ENCODE measurements at regions not wholly inside any gene's neighbourhood (a gene's known extent, or its start where the extent isn't known, plus 50 kb on each side); places are given as distances from the start of the nearest gene placed in this dataset.

DNA sequence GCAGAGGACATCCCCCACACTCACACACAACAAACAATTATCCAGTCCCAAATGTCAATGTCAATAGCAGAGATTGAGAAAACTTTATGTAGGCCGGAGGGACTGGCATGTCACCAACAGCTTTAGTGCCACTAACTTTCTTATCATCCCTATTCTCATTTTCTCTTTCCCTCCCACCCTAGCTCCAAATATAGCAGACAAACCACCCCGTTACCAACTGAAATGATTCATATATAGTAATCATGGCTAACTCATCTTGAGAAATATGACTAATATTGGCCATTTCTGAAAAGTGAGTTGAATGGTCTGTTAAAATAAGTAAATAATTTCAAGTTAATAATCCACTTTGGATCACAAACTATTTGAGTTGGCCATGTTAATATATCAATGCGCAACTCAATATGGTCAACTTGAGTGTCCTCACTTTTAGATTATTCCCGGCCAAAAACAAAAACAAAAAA, 242.1 kb upstream of the RND3 start:
- no peak for TF ChIP-seq EZH2 (IDR thresholded peaks at IDR 0.05; ENCODE audit: borderline replicate concordance, low read length)
- TF ChIP-seq, protein P1, sequence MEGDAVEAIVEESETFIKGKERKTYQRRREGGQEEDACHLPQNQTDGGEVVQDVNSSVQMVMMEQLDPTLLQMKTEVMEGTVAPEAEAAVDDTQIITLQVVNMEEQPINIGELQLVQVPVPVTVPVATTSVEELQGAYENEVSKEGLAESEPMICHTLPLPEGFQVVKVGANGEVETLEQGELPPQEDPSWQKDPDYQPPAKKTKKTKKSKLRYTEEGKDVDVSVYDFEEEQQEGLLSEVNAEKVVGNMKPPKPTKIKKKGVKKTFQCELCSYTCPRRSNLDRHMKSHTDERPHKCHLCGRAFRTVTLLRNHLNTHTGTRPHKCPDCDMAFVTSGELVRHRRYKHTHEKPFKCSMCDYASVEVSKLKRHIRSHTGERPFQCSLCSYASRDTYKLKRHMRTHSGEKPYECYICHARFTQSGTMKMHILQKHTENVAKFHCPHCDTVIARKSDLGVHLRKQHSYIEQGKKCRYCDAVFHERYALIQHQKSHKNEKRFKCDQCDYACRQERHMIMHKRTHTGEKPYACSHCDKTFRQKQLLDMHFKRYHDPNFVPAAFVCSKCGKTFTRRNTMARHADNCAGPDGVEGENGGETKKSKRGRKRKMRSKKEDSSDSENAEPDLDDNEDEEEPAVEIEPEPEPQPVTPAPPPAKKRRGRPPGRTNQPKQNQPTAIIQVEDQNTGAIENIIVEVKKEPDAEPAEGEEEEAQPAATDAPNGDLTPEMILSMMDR (IDR thresholded peaks at IDR 0.05; ENCODE audit: low read length), result no peak
- no peak overlapping the region for H3K27ac ChIP-seq (ENCODE audit: low read depth, low read length, poor library complexity, severe bottlenecking)
- no peaks in the 10 kb centered on the region for H3K36me3 ChIP-seq (ENCODE audit: insufficient read depth, low read length)
- H3K79me2 ChIP-seq (ENCODE audit: insufficient read depth, low read length), result no peaks in the 10 kb centered on the region
- no peaks in the 10 kb centered on the region for H3K4me1 ChIP-seq (ENCODE audit: insufficient read depth, low read length, severe bottlenecking)
- H3K27me3 ChIP-seq (ENCODE audit: insufficient read depth, low read length), result no peaks in the 10 kb centered on the region
- no peak overlapping the region for H3K4me2 ChIP-seq (ENCODE audit: low read length)
- H3K9me2 ChIP-seq (ENCODE audit: low read depth, low read length), result no peaks in the 10 kb centered on the region
- H3K9ac ChIP-seq (ENCODE audit: low read length), result no peak overlapping the region
- H3K9me3 ChIP-seq (ENCODE audit: low read length), result no peaks in the 10 kb centered on the region
- H2AFZ ChIP-seq (ENCODE audit: low read length), result no peak overlapping the region
- no peak overlapping the region for H3K4me3 ChIP-seq (ENCODE audit: low read depth, low read length, poor library complexity, severe bottlenecking)
- no peaks in the 10 kb centered on the region for H4K20me1 ChIP-seq (ENCODE audit: insufficient read depth, low read length)
- no peaks in the 10 kb centered on the region for H3F3A ChIP-seq (ENCODE audit: insufficient read depth, low read length)

DNA sequence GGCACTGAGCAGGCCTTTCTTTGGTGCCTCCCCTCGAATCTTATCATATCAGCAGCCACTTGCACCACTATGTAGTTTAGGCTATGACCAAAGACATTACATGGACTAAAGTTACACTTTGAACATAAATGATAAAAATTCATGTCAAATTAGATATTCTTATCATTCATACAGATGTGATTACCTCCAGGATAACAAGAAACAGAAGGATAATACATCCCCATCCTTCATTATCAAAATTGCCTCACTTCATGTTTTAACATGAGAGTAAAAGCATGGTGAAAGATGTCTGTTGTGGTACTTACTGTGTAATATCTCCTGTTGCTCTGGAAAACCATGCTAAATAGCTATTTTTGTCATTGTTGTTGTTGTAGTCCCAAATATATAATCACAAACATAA, 230.8 kb upstream of the RND3 start:
- TF ChIP-seq EZH2 (IDR thresholded peaks at IDR 0.05; ENCODE audit: borderline replicate concordance, low read length), result no peak
- TF ChIP-seq, protein P1 (IDR thresholded peaks at IDR 0.05; ENCODE audit: low read length), result no peak

DNA sequence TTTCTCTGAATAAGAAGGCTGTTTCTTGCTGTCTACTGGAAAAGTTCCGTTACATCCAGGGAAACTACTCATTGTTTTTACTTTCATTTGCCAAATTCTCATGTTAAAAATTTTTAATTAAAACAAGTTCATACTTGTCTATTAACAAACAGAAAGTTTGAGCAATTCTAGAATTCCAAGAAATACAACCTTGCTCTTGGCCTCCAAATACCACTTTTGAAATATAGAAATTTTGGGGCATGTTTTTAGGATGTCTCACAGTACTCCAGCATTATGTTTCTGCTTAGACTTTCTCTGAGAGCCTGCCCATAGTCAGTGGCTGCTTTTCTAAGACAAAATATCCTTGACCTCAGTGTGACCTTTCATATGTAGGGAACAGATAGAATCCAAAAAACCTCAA, 228.7 kb upstream of the RND3 start:
- no peaks in the 10 kb centered on the region for H3F3A ChIP-seq (ENCODE audit: insufficient read depth, low read length)
- no peak overlapping the region for H2AFZ ChIP-seq (ENCODE audit: low read length)
- no peaks in the 10 kb centered on the region for H3K4me1 ChIP-seq (ENCODE audit: insufficient read depth, low read length, severe bottlenecking)
- H3K9me3 ChIP-seq (ENCODE audit: low read length), result no peaks in the 10 kb centered on the region
- H4K20me1 ChIP-seq (ENCODE audit: insufficient read depth, low read length), result no peaks in the 10 kb centered on the region
- TF ChIP-seq, protein P1 (IDR thresholded peaks at IDR 0.05; ENCODE audit: low read length), result no peak
- no peak for TF ChIP-seq EZH2 (IDR thresholded peaks at IDR 0.05; ENCODE audit: borderline replicate concordance, low read length)
- H3K4me2 ChIP-seq (ENCODE audit: low read length), result no peak overlapping the region
- H3K9ac ChIP-seq (ENCODE audit: low read length), result no peak overlapping the region
- H3K9me2 ChIP-seq (ENCODE audit: low read depth, low read length), result no peaks in the 10 kb centered on the region
- H3K27me3 ChIP-seq (ENCODE audit: insufficient read depth, low read length), result no peaks in the 10 kb centered on the region
- no peaks in the 10 kb centered on the region for H3K36me3 ChIP-seq (ENCODE audit: insufficient read depth, low read length)
- no peak overlapping the region for H3K27ac ChIP-seq (ENCODE audit: low read depth, low read length, poor library complexity, severe bottlenecking)
- H3K4me3 ChIP-seq (ENCODE audit: low read depth, low read length, poor library complexity, severe bottlenecking), result no peak overlapping the region
- no peaks in the 10 kb centered on the region for H3K79me2 ChIP-seq (ENCODE audit: insufficient read depth, low read length)

More for the DNA sequence above, 230.8 kb upstream of the RND3 start:
- Histone ChIP-seq H3K36me3 (ENCODE audit: insufficient read depth, low read length) (no peaks in the 10 kb centered on the region), H3F3A (ENCODE audit: insufficient read depth, low read length) (no peaks in the 10 kb centered on the region), H2AFZ (ENCODE audit: low read length) (no peak overlapping the region), H3K9ac (ENCODE audit: low read length) (no peak overlapping the region), H4K20me1 (ENCODE audit: insufficient read depth, low read length) (no peaks in the 10 kb centered on the region), H3K27ac (ENCODE audit: low read depth, low read length, poor library complexity, severe bottlenecking) (no peak overlapping the region), H3K9me3 (ENCODE audit: low read length) (no peaks in the 10 kb centered on the region), H3K4me3 (ENCODE audit: low read depth, low read length, poor library complexity, severe bottlenecking) (no peak overlapping the region), H3K4me1 (ENCODE audit: insufficient read depth, low read length, severe bottlenecking) (no peaks in the 10 kb centered on the region), H3K9me2 (ENCODE audit: low read depth, low read length) (no peaks in the 10 kb centered on the region), H3K27me3 (ENCODE audit: insufficient read depth, low read length) (no peaks in the 10 kb centered on the region), H3K4me2 (ENCODE audit: low read length) (no peak overlapping the region), H3K79me2 (ENCODE audit: insufficient read depth, low read length) (no peaks in the 10 kb centered on the region)
